Aorta (tissue), 5 donors: ENCODE measurements at regions not wholly inside any gene's neighbourhood (a gene's known extent, or its start where the extent isn't known, plus 50 kb on each side); places are given as distances from the start of the nearest gene placed in this dataset.

Experiments
- ATAC-seq: fragments of 200-7000 bp; cut with Tn5 transposase; one replicate; pipeline ENCODE4 v1.9.1; 2022; ENCODE audit warnings: moderate library complexity; ENCODE audit not compliant: low FRiP score
- DNase-seq, 2 donors: peaks; one replicate each; pipeline ENCODE4 v3.0.0-alpha.2; 2020
- H3K27ac ChIP-seq, 2 donors: one replicate each; pipeline ENCODE4 v1.5.1; 2013; ENCODE audit warnings: low read length in 2 of 2, mild to moderate bottlenecking in 2 of 2, moderate library complexity in 2 of 2, control low read depth in 1 of 2, inconsistent platforms in 1 of 2, low read depth in 1 of 2
- H3K27me3 ChIP-seq, 2 donors: one replicate each; pipeline ENCODE4 v1.6.1; 2013; ENCODE audit warnings: control low read depth in 1 of 2, low read length in 1 of 2, mild to moderate bottlenecking in 1 of 2, moderate library complexity in 1 of 2; ENCODE audit not compliant: insufficient read depth in 2 of 2, control insufficient read depth in 1 of 2
- H3K36me3 ChIP-seq, 2 donors: one replicate each; pipeline ENCODE4 v1.6.1; 2013; ENCODE audit warnings: control low read depth in 1 of 2, low read length in 1 of 2, mild to moderate bottlenecking in 1 of 2; ENCODE audit not compliant: insufficient read depth in 2 of 2, control insufficient read depth in 1 of 2
- H3K4me1 ChIP-seq, 2 donors: one replicate each; pipeline ENCODE4 v1.6.1; 2013; ENCODE audit warnings: low read length in 2 of 2, control low read depth in 1 of 2, mild to moderate bottlenecking in 1 of 2, moderate library complexity in 1 of 2; ENCODE audit not compliant: insufficient read depth in 2 of 2, control insufficient read depth in 1 of 2
- H3K4me3 ChIP-seq, 2 donors: one replicate each; pipeline ENCODE4 v1.5.1; 2013; ENCODE audit warnings: low read length in 2 of 2, control low read depth in 1 of 2, mild to moderate bottlenecking in 1 of 2
- H3K9me3 ChIP-seq: one replicate; pipeline ENCODE4 v1.6.1; 2013; ENCODE audit warnings: mild to moderate bottlenecking, low read length; ENCODE audit not compliant: control insufficient read depth
- WGBS, 2 donors: extraction: QIAGEN DNeasy Blood & Tissue Kit; methylation state at CpG; one replicate each; pipeline ENCODE4 v1.1.7; 2013; 5-methylcytosine and 5-hydroxymethylcytosine counted together
- intact Hi-C, 2 donors: fragments of 100-400 bp; cut with DNase I; formaldehyde crosslinking; loops; one replicate each; pipeline versions ENCODE4 v1.14.2 to v1.15.0; 2022
- donor health status: healthy with polysubstance abuse.
- donor health status: Bipolar disorder and iron deficiency.
- donor health status: DM: no; HTN: no; CAD: no.
- donor health status: DM: no; HTN: no; CAD: no.
- donor health status: DM: yes; HTN: yes; CAD: no.

GRCh38 chr18:9008709-9009635, 93.5 kb upstream of the NDUFV2 start:
- no peak for ATAC-seq
- 79 to 80% methylated on average over 19 of the region's 19 CpGs for WGBS, 2 donors
- DNase-seq = no peak
- no peaks in the 10 kb centered on the region for H3K9me3 ChIP-seq
- intact Hi-C loops = no loop called here
- no peak overlapping the region for H3K4me3 ChIP-seq
- H3K27me3 ChIP-seq = no peaks in the 10 kb centered on the region
- H3K27ac ChIP-seq = no peak overlapping the region
- H3K4me1 ChIP-seq = no peaks in the 10 kb centered on the region
- H3K36me3 ChIP-seq = no peaks in the 10 kb centered on the region

DNA sequence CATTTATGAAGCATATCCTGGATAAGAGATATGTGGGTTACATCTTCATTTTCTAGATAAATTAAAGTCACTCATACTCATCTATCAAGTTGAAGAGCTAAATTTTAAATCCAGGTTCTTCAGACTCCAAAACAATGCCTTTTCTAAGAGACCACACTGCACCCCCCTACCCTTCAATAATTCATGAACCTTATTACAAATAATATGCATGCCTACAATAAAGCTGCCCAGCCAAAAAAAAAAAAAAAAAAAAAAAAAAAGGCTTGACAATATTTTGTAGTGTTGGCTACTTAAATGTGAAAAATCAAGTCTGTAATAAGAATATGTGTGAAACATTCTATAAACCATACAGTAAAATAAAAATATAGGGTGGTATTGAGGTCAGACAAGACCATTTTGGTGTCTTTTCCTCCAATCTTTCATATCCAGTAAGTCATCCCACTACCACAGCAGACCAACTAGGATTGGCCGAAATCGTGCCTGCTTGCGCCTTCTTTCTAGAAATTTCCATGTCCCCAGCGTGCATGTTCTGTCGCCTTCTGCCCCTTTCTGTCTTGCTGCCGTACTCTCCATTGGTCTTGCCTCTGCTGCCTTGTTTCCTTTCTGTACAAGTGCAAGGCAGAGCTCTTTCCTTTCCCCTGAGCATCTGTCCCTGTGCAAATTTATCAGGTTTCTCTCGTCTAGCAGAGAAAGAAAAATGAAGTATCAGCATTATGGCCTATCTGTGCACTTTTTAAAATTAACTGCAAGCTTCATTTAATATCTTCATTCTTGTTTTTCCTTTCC, 92.6 kb upstream of the NDUFV2 start:
- DNase-seq (no peak), ATAC-seq (no peak)
- Histone ChIP-seq H3K36me3 (no peaks in the 10 kb centered on the region), H3K27ac (no peak overlapping the region), H3K27me3 (no peaks in the 10 kb centered on the region), H3K4me1 (no peaks in the 10 kb centered on the region), H3K9me3 (no peaks in the 10 kb centered on the region), H3K4me3 (no peak overlapping the region)
- WGBS, 2 donors = 78 to 82% methylated on average over 7 of the region's 7 CpGs
- intact Hi-C loops = no loop called here

DNA sequence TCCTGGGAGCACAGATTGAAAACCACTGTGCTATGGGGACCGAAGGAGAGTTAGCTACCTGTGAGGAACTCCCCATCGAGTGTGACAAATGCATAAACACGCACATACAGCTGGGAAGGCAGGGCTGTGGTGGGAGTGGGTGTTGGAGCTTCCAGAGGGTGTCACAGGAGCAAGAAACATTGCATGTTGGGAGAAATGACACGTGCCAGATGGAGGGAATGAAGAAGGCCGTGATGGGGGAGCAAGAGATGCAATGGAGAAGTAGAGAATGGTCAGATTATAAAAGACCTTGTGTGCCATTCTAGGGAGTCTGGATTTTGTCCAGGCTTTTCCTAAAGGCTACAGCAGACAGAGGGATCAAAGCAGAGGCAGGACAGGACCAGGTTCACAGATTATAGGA, 91.1 kb upstream of the NDUFV2 start:
- DNase-seq (no peak), ATAC-seq (no peak)
- Histone ChIP-seq H3K4me3 (no peak overlapping the region), H3K9me3 (no peaks in the 10 kb centered on the region), H3K36me3 (no peaks in the 10 kb centered on the region), H3K4me1 (no peaks in the 10 kb centered on the region), H3K27me3 (no peaks in the 10 kb centered on the region), H3K27ac (no peak overlapping the region)
- intact Hi-C loops = no loop called here
- 61 to 74% methylated on average over 5 of the region's 5 CpGs for WGBS, 2 donors

DNA sequence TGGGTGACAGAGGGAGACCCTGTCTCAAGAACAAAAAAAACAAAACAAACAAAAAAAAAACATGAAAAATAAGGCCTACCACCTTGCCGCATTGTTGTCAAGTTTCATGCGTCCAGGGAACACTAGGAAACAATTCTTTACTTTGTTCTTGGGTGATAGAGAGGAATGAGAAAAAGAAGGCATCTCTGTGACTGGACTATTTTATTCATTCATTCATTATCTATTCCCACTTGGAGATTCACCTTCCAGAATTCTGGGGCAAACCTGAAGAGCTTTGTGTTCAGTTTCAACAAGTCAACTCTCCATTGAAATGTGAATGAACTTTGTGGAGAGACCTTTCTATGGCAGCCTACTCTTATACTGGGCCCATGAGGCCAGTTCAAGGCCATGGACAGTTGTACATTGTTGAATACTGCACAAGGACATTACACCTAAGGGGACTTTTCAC, 88.5 kb upstream of the NDUFV2 start:
- H3K4me3 ChIP-seq = no peak overlapping the region

GRCh38 chr18:9015689-9016088, 86.8 kb upstream of the NDUFV2 start:
- Histone ChIP-seq H3K36me3 (no peaks in the 10 kb centered on the region), H3K4me1 (no peaks in the 10 kb centered on the region), H3K9me3 (no peaks in the 10 kb centered on the region), H3K4me3 (no peak overlapping the region), H3K27me3 (no peaks in the 10 kb centered on the region), H3K27ac (no peak overlapping the region)
- intact Hi-C loops = no loop called here
- no peak for DNase-seq
- no peak for ATAC-seq
- 92 to 95% methylated on average over 3 of the region's 3 CpGs for WGBS, 2 donors

More for the DNA sequence above, 88.5 kb upstream of the NDUFV2 start:
- intact Hi-C loops = no loop called here
- ATAC-seq = no peak
- DNase-seq = no peak
- no peaks in the 10 kb centered on the region for H3K27me3 ChIP-seq
- 96 to 97% methylated on average over 2 of the region's 2 CpGs for WGBS, 2 donors
- H3K36me3 ChIP-seq = no peaks in the 10 kb centered on the region
- no peaks in the 10 kb centered on the region for H3K9me3 ChIP-seq
- no peaks in the 10 kb centered on the region for H3K4me1 ChIP-seq
- H3K27ac ChIP-seq = no peak overlapping the region

GRCh38 chr18:9016633-9017166, 85.8 kb upstream of the NDUFV2 start:
- Histone ChIP-seq H3K4me3 (no peak overlapping the region), H3K27ac (peak overlapping the region in 1 of 2 donors; percentile 89), H3K9me3 (no peaks in the 10 kb centered on the region), H3K36me3 (no peaks in the 10 kb centered on the region), H3K27me3 (no peaks in the 10 kb centered on the region), H3K4me1 (no peaks in the 10 kb centered on the region)
- 30 to 36% methylated on average over 16 of the region's 16 CpGs for WGBS, 2 donors
- DNase-seq (no peak), ATAC-seq (peak; percentile 74)
- intact Hi-C loops = no loop called here

GRCh38 chr18:9017167-9017904, 85.2 kb upstream of the NDUFV2 start:
- H3K27ac ChIP-seq = peak overlapping the region in 1 of 2 donors; percentile 89

GRCh38 chr18:9017905-9018227, 84.6 kb upstream of the NDUFV2 start:
- H3K36me3 ChIP-seq = no peaks in the 10 kb centered on the region
- DNase-seq = peak in 1 of 2 donors; percentile 50
- H3K27ac ChIP-seq = peak overlapping the region in 1 of 2 donors; percentile 89
- peak; percentile 33 for ATAC-seq
- WGBS, 2 donors = 18 to 23% methylated on average over 6 of the region's 6 CpGs
- H3K27me3 ChIP-seq = no peaks in the 10 kb centered on the region
- no peak overlapping the region for H3K4me3 ChIP-seq
- no peaks in the 10 kb centered on the region for H3K9me3 ChIP-seq
- no peaks in the 10 kb centered on the region for H3K4me1 ChIP-seq
- intact Hi-C loops = no loop called here

More at GRCh38 chr18:9017167-9017904, 85.2 kb upstream of the NDUFV2 start:
- intact Hi-C loops = no loop called here
- Histone ChIP-seq H3K4me1 (no peaks in the 10 kb centered on the region), H3K4me3 (peak overlapping the region in 1 of 2 donors; percentile 13), H3K36me3 (no peaks in the 10 kb centered on the region), H3K27me3 (no peaks in the 10 kb centered on the region), H3K9me3 (no peaks in the 10 kb centered on the region)
- ATAC-seq (peak; percentile 95), DNase-seq (peak; percentile 90 to 94)
- 5 to 9% methylated on average over 34 of the region's 34 CpGs for WGBS, 2 donors
